WTC11 (cell line): ENCODE measurements at regions not wholly inside any gene's neighbourhood (a gene's known extent, or its start where the extent isn't known, plus 50 kb on each side); places are given as distances from the start of the nearest gene placed in this dataset.

Source experiments
- ATAC-seq: fragments of 200-7000 bp; cut with Tn5 transposase; 2 replicates; pipeline ENCODE4 v1.10.0; 2021; ENCODE audit warnings: mild to moderate bottlenecking, moderate library complexity
- CTCF ChIA-PET: fragments of 300-600 bp; sonication (Branson Sonifier 250); formaldehyde crosslinking; loops from one replicate; lab custom pipeline; 2021; ENCODE audit warnings: antibody characterized with exemption; lab: Charles Lee
- POLR2A ChIA-PET: fragments of 350-600 bp; sonication (Branson Sonifier 250); formaldehyde crosslinking; loops from one replicate; lab custom pipeline; 2021; ENCODE audit warnings: antibody characterized with exemption; lab: Charles Lee
- DNase-seq: peaks from one replicate; pipeline ENCODE4 v3.0.0; 2021; ENCODE audit warnings: low spot score
- H3K27ac Mint-ChIP-seq: 2 replicates; pipeline ENCODE4 v1.8.0; 2021; ENCODE audit warnings: mixed read lengths
- H3K27me3 Mint-ChIP-seq: 2 replicates; pipeline ENCODE4 v1.8.0; 2021; ENCODE audit warnings: low read depth, mild to moderate bottlenecking, moderate library complexity, mixed read lengths
- H3K36me3 Mint-ChIP-seq: 2 replicates; pipeline ENCODE4 v1.8.0; 2021; ENCODE audit warnings: mixed read lengths
- H3K4me1 Mint-ChIP-seq: 2 replicates; pipeline ENCODE4 v1.8.0; 2022; ENCODE audit warnings: mixed read lengths
- H3K4me3 Mint-ChIP-seq: 2 replicates; pipeline ENCODE4 v1.8.0; 2021; ENCODE audit warnings: mild to moderate bottlenecking, moderate library complexity, mixed read lengths
- H3K9me3 Mint-ChIP-seq: 2 replicates; pipeline ENCODE4 v1.8.0; 2021; ENCODE audit warnings: mixed read lengths
- ARID4B ChIP-seq: sonication (generic); formaldehyde crosslinking; IDR thresholded peaks from 2 replicates; pipeline ENCODE4 v1.8.0; 2023; ENCODE audit warnings: missing genetic modification reagents, mild to moderate bottlenecking, borderline replicate concordance
- ATF1 ChIP-seq: sonication (generic); formaldehyde crosslinking; IDR thresholded peaks from 2 replicates; pipeline ENCODE4 v1.8.1; 2023; ENCODE audit warnings: mild to moderate bottlenecking, moderate library complexity, missing genetic modification reagents
- ATF3 ChIP-seq: sonication (generic); formaldehyde crosslinking; conservative IDR thresholded peaks from 2 replicates; pipeline ENCODE4 v1.8.1; 2022; ENCODE audit warnings: mild to moderate bottlenecking, missing genetic modification reagents
- CREB1 ChIP-seq: sonication (generic); formaldehyde crosslinking; IDR thresholded peaks from 2 replicates; pipeline ENCODE4 v1.8.0; 2023; ENCODE audit warnings: mild to moderate bottlenecking, missing genetic modification reagents
- E2F1 ChIP-seq: sonication (generic); formaldehyde crosslinking; IDR thresholded peaks from 2 replicates; pipeline ENCODE4 v1.8.0; 2022; ENCODE audit warnings: mild to moderate bottlenecking, missing genetic modification reagents
- ELF4 ChIP-seq: sonication (generic); formaldehyde crosslinking; IDR thresholded peaks from 2 replicates; pipeline ENCODE4 v1.8.1; 2022; ENCODE audit warnings: low read depth, mild to moderate bottlenecking, moderate library complexity, missing genetic modification reagents
- ESRRA ChIP-seq: sonication (generic); formaldehyde crosslinking; IDR thresholded peaks from 2 replicates; pipeline ENCODE4 v1.8.1; 2022; ENCODE audit warnings: mild to moderate bottlenecking, missing genetic modification reagents, borderline replicate concordance
- FOXK1 ChIP-seq: sonication (generic); formaldehyde crosslinking; IDR thresholded peaks from 2 replicates; pipeline ENCODE4 v1.8.0; 2022; ENCODE audit warnings: mild to moderate bottlenecking, moderate library complexity, missing genetic modification reagents
- GTF2I ChIP-seq: fragments of 250-450 bp; sonication (Bioruptor Pico); conservative IDR thresholded peaks from 2 replicates; pipeline ENCODE4 v1.4.0; 2021; ENCODE audit warnings: mild to moderate bottlenecking
- KAT7 ChIP-seq: sonication (generic); formaldehyde crosslinking; IDR thresholded peaks from 2 replicates; pipeline ENCODE4 v1.8.1; 2023; ENCODE audit warnings: missing genetic modification reagents, mild to moderate bottlenecking, borderline replicate concordance
- NFE2L1 ChIP-seq: sonication (generic); formaldehyde crosslinking; IDR thresholded peaks from 2 replicates; pipeline ENCODE4 v1.8.1; 2023; ENCODE audit warnings: missing genetic modification reagents
- NR3C1 ChIP-seq: sonication (generic); formaldehyde crosslinking; conservative IDR thresholded peaks from 2 replicates; pipeline ENCODE4 v1.8.1; 2023; ENCODE audit warnings: low read depth, mild to moderate bottlenecking, missing genetic modification reagents
- SMAD4 ChIP-seq: sonication (generic); formaldehyde crosslinking; IDR thresholded peaks from 2 replicates; pipeline ENCODE4 v1.8.0; 2022; ENCODE audit warnings: mild to moderate bottlenecking, missing genetic modification reagents
- SOX15 ChIP-seq: fragments of 250-450 bp; sonication (Bioruptor Pico); IDR thresholded peaks from 2 replicates; pipeline ENCODE4 v1.9.0; 2021; ENCODE audit warnings: mild to moderate bottlenecking
- SP1 ChIP-seq: sonication (generic); formaldehyde crosslinking; conservative IDR thresholded peaks from 2 replicates; pipeline ENCODE4 v1.8.1; 2022; ENCODE audit warnings: missing genetic modification reagents
- STAT6 ChIP-seq: sonication (generic); formaldehyde crosslinking; conservative IDR thresholded peaks from 2 replicates; pipeline ENCODE4 v1.8.1; 2023; ENCODE audit warnings: mild to moderate bottlenecking, low read depth, missing genetic modification reagents, moderate library complexity
- TEAD1 ChIP-seq: sonication (generic); formaldehyde crosslinking; IDR thresholded peaks from 2 replicates; pipeline ENCODE4 v1.8.0; 2022; ENCODE audit warnings: mild to moderate bottlenecking, missing genetic modification reagents
- ZBTB21 ChIP-seq: sonication (generic); formaldehyde crosslinking; IDR thresholded peaks from 2 replicates; pipeline ENCODE4 v1.8.1; 2023; ENCODE audit warnings: mild to moderate bottlenecking, missing genetic modification reagents, borderline replicate concordance
- ZMAT4 ChIP-seq: fragments of 250-450 bp; sonication (Bioruptor Pico); IDR thresholded peaks from 2 replicates; pipeline ENCODE4 v1.9.0; 2021; ENCODE audit warnings: mild to moderate bottlenecking
- ZNF121 ChIP-seq: sonication (generic); formaldehyde crosslinking; IDR thresholded peaks from 2 replicates; pipeline ENCODE4 v1.8.0; 2023; ENCODE audit warnings: missing genetic modification reagents
- ZNF317 ChIP-seq: sonication (generic); formaldehyde crosslinking; IDR thresholded peaks from 2 replicates; pipeline ENCODE4 v1.8.1; 2023; ENCODE audit warnings: low read depth, mild to moderate bottlenecking, moderate library complexity, missing genetic modification reagents, borderline replicate concordance
- TF ChIP-seq, protein P1 (sequence below): sonication (generic); formaldehyde crosslinking; IDR thresholded peaks from 2 replicates; pipeline ENCODE4 v1.8.0; 2023; ENCODE audit warnings: mild to moderate bottlenecking, missing genetic modification reagents
- TF ChIP-seq, protein P2 (sequence below): sonication (generic); formaldehyde crosslinking; IDR thresholded peaks from 2 replicates; pipeline ENCODE4 v1.8.0; 2022; ENCODE audit warnings: mild to moderate bottlenecking, missing genetic modification reagents
- TF ChIP-seq, protein P3 (sequence below): sonication (generic); formaldehyde crosslinking; IDR thresholded peaks from 2 replicates; pipeline ENCODE4 v1.8.1; 2022; ENCODE audit warnings: low read depth, mild to moderate bottlenecking, moderate library complexity, missing genetic modification reagents, borderline replicate concordance

- TF ChIP-seq, protein P1, sequence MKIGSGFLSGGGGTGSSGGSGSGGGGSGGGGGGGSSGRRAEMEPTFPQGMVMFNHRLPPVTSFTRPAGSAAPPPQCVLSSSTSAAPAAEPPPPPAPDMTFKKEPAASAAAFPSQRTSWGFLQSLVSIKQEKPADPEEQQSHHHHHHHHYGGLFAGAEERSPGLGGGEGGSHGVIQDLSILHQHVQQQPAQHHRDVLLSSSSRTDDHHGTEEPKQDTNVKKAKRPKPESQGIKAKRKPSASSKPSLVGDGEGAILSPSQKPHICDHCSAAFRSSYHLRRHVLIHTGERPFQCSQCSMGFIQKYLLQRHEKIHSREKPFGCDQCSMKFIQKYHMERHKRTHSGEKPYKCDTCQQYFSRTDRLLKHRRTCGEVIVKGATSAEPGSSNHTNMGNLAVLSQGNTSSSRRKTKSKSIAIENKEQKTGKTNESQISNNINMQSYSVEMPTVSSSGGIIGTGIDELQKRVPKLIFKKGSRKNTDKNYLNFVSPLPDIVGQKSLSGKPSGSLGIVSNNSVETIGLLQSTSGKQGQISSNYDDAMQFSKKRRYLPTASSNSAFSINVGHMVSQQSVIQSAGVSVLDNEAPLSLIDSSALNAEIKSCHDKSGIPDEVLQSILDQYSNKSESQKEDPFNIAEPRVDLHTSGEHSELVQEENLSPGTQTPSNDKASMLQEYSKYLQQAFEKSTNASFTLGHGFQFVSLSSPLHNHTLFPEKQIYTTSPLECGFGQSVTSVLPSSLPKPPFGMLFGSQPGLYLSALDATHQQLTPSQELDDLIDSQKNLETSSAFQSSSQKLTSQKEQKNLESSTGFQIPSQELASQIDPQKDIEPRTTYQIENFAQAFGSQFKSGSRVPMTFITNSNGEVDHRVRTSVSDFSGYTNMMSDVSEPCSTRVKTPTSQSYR (CRISPR knock-in tag): no peak
- TF ChIP-seq ARID4B (CRISPR knock-in tag) (no peak), ZNF121 (no peak), SP1 (no peak), KAT7 (CRISPR knock-in tag) (no peak), ATF1 (CRISPR knock-in tag) (no peak), TEAD1 (CRISPR knock-in tag) (no peak), ZBTB21 (CRISPR knock-in tag) (no peak), GTF2I (CRISPR knock-in tag) (no peak), CREB1 (CRISPR knock-in tag) (no peak)
- TF ChIP-seq, protein P2, sequence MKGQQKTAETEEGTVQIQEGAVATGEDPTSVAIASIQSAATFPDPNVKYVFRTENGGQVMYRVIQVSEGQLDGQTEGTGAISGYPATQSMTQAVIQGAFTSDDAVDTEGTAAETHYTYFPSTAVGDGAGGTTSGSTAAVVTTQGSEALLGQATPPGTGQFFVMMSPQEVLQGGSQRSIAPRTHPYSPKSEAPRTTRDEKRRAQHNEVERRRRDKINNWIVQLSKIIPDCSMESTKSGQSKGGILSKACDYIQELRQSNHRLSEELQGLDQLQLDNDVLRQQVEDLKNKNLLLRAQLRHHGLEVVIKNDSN (CRISPR knock-in tag): no peak
- TF ChIP-seq, all 79 proteins: peak for 0
Observed at GRCh38 chr4:20463176-20463430, 211.4 kb downstream of the SLIT2 start (continued).

- ATAC-seq (no peak), DNase-seq (no peak)
- Mint-ChIP-seq H3K9me3 (no peaks in the 10 kb centered on the region), H3K27ac (no peak overlapping the region), H3K36me3 (no peaks in the 10 kb centered on the region), H3K4me3 (no peak overlapping the region), H3K4me1 (no peaks in the 10 kb centered on the region), H3K27me3 (no peaks in the 10 kb centered on the region)
- ChIA-PET CTCF (no interaction called here), POLR2A (no interaction called here)
- TF ChIP-seq ZNF317 (CRISPR knock-in tag) (no peak), SP1 (no peak), SMAD4 (no peak), ZMAT4 (CRISPR knock-in tag) (no peak), STAT6 (CRISPR knock-in tag) (no peak), NFE2L1 (CRISPR knock-in tag) (no peak), CREB1 (CRISPR knock-in tag) (no peak), ELF4 (no peak), SOX15 (no peak), NR3C1 (CRISPR knock-in tag) (no peak), ESRRA (CRISPR knock-in tag) (no peak), FOXK1 (CRISPR knock-in tag) (no peak), E2F1 (CRISPR knock-in tag) (no peak), ATF3 (CRISPR knock-in tag) (no peak)
- TF ChIP-seq, protein P3, sequence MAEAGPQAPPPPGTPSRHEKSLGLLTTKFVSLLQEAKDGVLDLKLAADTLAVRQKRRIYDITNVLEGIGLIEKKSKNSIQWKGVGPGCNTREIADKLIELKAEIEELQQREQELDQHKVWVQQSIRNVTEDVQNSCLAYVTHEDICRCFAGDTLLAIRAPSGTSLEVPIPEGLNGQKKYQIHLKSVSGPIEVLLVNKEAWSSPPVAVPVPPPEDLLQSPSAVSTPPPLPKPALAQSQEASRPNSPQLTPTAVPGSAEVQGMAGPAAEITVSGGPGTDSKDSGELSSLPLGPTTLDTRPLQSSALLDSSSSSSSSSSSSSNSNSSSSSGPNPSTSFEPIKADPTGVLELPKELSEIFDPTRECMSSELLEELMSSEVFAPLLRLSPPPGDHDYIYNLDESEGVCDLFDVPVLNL (CRISPR knock-in tag): no peak
Observed at GRCh38 chr4:20464381-20464780, 212.7 kb downstream of the SLIT2 start.
